SK-N-DZ (cell line): ENCODE measurements at regions not wholly inside any gene's neighbourhood (a gene's known extent, or its start where the extent isn't known, plus 50 kb on each side); places are given as distances from the start of the nearest gene placed in this dataset.
A peak's percentile ranks its signal among the peaks of the same experiment; 100 is the strongest.

Experiments
- DNase-seq: peaks from one replicate; pipeline ENCODE4 v3.0.0-alpha.2; 2015; ENCODE audit warnings: low spot score

- no peak for DNase-seq
These were observed 1396.8 kb downstream of the LRRC4C start for GRCh38 chr11:40062616-40063015.

DNA sequence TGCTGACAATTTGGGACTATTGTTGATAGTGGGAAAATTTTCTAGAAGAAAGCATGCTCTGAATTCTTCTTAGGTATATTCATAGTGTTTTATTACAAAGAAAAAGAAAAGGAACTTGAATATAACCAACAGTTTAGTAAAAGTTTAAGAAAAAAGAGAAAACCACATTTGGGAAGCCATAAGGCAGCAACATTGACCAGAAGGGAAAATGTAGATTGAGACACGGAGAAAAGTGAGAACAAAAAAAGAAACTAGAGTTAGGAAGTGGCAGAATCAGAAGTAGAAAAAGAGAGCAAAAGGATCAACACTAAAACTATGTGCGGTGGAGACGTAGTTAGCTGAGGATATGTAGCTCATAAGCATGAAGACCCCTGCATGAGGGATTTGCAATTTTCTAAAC is 1398.2 kb downstream of the LRRC4C start:
- no peak for DNase-seq

DNA sequence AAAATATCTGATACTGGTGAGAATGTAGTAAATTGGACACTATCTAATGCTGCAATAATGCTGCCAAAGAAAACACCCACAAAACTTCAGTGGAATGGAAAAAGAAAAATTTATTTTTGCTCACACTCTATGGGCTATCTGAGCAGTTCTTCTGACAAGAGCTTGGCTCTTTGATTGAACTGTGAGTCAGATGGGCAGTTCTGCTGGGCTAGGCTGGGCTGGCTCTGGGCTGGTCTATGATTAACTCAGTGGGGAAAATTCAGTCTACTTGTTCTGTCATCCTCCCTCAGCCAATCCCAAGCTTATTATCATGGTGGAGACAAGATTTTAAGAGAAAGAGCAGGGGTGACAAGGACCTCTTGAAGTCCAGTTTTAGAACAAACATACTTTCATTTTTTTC is 1404.8 kb downstream of the LRRC4C start:
- DNase-seq = no peak

- no peak for DNase-seq
These were observed 1414.1 kb downstream of the LRRC4C start for GRCh38 chr11:40045312-40045711.

DNA sequence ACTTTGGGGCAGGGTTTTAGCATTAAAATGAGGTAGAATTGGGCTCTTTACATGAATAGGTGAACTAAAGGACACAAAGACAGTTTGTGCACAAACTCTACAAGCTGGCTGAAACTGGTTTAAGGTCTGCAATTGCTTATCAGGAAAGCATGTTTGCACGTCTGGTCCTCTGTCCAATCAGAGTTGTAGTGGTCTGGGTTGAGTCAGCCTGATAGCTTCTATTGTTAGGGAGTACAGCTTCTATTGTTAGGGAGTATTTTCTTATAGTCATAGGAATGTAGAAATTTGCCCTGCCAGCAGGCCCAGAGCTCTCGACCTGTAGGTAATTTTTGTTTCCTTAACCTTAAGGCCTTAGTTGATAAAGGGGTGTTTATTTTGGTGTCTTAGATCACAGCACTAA is 1422.4 kb downstream of the LRRC4C start:
- DNase-seq = no peak

DNA sequence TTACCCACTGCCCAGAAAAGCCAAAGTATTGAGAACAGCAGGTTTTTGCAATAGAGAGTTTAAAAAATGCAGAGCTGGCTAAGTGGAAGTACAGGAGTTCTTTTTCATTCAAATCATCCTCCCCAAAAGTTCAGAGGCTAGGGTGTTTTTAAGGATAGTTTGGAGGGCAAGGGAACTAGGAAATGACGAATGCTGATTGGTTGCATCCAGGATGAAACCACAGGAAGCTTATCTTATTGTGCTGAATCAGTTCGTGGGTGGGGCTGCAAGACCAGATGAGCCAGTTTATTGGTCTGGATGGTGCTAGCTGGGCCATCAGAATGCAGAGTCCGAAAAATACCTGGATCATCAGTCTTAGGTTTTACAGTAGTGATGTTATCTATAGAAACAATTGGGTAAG is 1427.1 kb downstream of the LRRC4C start:
- no peak for DNase-seq

GRCh38 chr11:40030867-40031266 is 1428.6 kb downstream of the LRRC4C start:
- no peak for DNase-seq

- no peak for DNase-seq
These were observed 1430.1 kb downstream of the LRRC4C start for GRCh38 chr11:40029391-40029790.

GRCh38 chr11:40027720-40028119 is 1431.7 kb downstream of the LRRC4C start:
- no peak for DNase-seq

- no peak for DNase-seq
These were observed 1435.7 kb downstream of the LRRC4C start for GRCh38 chr11:40023724-40024123.

- DNase-seq = no peak
These were observed 1449.4 kb downstream of the LRRC4C start for GRCh38 chr11:40010011-40010410.

DNA sequence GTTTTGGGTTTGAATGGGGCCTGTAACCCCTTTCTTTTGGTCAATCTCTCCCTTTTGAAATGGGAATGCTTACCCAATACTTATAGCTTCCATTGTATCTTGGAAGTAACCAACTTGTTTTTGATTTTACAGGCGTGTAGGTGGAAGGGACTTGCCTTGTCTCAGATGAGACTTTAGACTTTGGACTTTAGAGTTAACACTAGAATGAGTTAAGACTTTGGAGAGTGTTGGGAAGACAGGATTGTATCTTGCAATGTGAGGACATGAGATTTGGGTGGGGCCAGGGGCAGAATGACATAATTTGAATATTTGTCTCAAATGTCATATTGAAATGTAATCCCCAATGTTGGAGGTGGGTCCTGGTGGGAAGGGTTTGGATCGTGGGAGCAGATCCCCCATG is 1466.9 kb downstream of the LRRC4C start:
- no peak for DNase-seq

DNA sequence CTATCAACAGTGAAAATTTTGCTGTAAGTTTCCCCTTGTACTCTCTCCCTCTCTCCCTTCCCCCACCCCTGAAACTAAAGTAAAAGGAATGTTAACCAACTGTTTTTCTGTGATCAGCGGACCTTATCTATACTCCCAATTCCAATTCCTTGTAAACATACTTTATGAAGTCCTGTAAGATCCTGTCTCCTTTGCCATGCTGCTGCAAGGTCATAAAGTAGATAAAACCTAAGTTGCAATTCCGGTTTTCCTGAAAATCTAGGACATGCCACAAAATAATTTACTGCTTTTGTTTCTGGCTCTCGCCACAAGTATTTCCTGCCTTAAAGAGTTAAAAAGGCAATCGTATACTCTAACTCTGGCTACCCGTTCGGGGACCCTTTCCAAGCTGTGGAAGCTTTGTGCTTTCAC is 1469.0 kb downstream of the LRRC4C start:
- no peak for DNase-seq

GRCh38 chr11:39975091-39975490 is 1484.4 kb downstream of the LRRC4C start:
- DNase-seq = peak; percentile 68

DNA sequence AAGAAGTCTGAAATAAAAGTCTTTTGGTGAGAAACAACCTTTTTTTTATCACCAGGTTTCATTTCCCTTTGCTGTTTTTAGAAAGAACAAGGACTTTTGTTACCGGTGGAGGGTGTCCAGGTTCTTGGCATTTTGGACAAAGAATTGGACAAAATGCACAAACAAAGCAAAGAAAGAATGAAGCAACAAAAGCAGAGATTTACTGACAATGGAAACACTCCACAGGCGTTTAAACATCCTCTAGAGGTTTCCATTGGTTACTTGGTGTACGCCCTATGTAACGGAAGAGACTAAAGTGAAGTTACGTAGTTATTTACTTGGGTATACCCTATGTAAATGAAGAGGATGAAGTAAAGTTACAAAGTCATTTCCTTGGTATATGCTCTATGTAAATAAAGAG is 1487.0 kb downstream of the LRRC4C start:
- DNase-seq = no peak

DNA sequence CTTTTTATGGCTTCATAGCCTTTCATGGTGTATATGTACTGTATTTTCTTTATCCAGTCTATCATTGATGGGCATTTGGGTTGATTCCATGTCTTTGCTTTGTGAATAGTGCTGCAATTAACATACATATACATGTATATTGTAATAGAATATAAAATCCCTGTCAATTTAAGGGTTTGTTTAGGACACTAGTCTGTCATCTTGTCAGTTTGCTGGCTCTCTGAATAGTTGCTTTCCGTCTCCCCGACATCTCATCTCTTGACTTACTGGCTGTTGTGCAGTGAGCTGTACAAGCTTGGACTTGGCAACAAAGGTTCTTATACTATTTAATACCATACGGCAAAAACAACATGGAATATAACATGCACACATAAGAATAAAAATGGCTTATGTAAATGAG is 1487.5 kb downstream of the LRRC4C start:
- no peak for DNase-seq

GRCh38 chr11:39968071-39968470 is 1491.4 kb downstream of the LRRC4C start:
- DNase-seq = no peak

DNA sequence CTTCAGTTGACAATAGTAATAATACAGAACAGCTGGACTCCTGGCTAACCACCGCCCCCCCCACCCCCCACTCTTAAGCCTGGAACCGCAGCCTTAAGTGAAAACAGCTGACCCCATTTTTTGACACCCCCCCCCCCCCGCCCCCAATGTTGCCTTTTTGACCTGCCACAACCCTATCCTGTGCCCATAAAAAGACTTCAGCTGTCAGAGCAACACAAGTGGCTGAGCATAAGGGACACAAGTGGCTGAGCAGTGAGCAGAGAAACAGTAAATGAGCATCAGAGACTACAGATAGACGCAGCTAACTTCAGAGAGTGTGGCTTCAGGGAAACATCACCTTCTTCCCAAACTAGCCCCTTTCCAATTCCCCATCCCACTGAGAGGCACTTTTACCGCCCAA is 1493.8 kb downstream of the LRRC4C start:
- DNase-seq = no peak

GRCh38 chr11:39960206-39960605 is 1499.2 kb downstream of the LRRC4C start:
- DNase-seq = no peak

GRCh38 chr11:39932966-39933365 is 1526.5 kb downstream of the LRRC4C start:
- DNase-seq = no peak

GRCh38 chr11:39917256-39917655 is 1542.2 kb downstream of the LRRC4C start:
- no peak for DNase-seq

DNA sequence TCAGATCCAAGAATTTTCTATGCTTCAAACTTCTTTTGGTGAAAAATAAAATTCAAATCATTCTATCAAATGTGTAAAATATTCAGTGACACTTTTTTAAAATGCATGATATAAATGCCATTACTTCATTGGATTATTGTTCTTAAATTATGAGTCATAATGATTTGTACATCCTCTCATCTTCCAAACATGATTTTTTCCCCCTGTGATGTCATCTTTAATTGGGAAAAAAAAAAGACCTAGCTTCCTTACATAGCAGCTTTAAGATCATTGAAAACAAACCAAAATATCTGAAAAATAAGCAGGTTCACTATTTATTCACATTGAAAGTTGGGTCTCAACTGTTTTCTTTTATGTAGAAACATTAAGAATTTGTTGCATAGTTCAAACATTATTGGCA is 1549.4 kb downstream of the LRRC4C start:
- no peak for DNase-seq

- DNase-seq = no peak
These were observed 1598.5 kb downstream of the LRRC4C start for GRCh38 chr11:39860931-39861330.

GRCh38 chr11:39817241-39817640 is 1642.2 kb downstream of the LRRC4C start:
- DNase-seq = no peak

DNA sequence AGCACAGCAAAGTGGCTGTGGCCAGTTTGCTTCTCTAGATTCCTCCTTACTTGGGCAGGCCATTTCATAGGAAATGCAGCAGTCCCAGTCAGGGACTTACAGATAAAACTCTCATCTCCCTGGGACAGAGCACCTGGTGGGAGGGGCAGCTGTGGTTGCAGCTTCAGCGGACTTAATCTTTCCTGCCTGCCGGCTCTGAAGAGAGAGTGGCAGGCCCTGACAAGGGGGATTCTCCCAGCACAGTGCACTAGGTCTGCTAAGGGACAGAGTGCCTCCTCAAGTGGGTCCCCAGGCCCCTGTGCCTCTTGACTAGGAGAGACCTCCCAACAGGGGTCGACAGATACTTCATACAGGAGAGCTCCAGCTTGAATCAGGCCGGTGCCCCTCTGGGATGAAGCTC is 1649.1 kb downstream of the LRRC4C start:
- DNase-seq = no peak
